ENCODE measurements at regions not wholly inside any gene's neighbourhood (a gene's known extent, or its start where the extent isn't known, plus 50 kb on each side); places are given as distances from the start of the nearest gene placed in this dataset.

- peak; percentile 87 for DNase-seq (ENCODE audit: extremely low spot score)
- ChIA-PET CTCF (interaction anchor here (0.6 to 1.7 kb wide), 7 partner anchors 10 to 355 kb away, joined by 3 to 11 read pairs (median 4); partner anchors contain the start of gene PPM1J), POLR2A (no interaction called here)
- TF ChIP-seq HDGF (IDR thresholded peaks at IDR 0.05; ENCODE audit: borderline replicate concordance) (0 out of 2 replicates have a peak, but pooled peaks have one; percentile 24), SP1 (IDR thresholded peaks at IDR 0.05) (no peak)
Measured at GRCh38 chr1:112808861-112809684, 93.9 kb upstream of the PPM1J start.

- TF ChIP-seq BHLHE40 (IDR thresholded peaks at IDR 0.05; ENCODE audit: borderline replicate concordance) (no peak), HDGF (IDR thresholded peaks at IDR 0.05; ENCODE audit: borderline replicate concordance) (no peak), L3MBTL2 (conservative IDR thresholded peaks at IDR 0.05) (no peak), ELF4 (IDR thresholded peaks at IDR 0.05) (no peak)
- CTCF ChIA-PET: interaction anchor here (1.7 kb wide), 1 partner anchor 235 kb away, joined by 5 read pairs; no protein-coding TSS in a partner anchor
- POLR2A ChIA-PET: no interaction called here
- no peak for DNase-seq (ENCODE audit: extremely low spot score)
Measured at GRCh38 chr1:112807999-112808398, 92.9 kb upstream of the PPM1J start.

- no peak for DNase-seq (ENCODE audit: extremely low spot score)
- no peak for TF ChIP-seq BHLHE40 (IDR thresholded peaks at IDR 0.05; ENCODE audit: borderline replicate concordance)
- no peak for TF ChIP-seq LEF1 (IDR thresholded peaks at IDR 0.05; ENCODE audit: borderline replicate concordance)
- no peak for TF ChIP-seq ARNT (IDR thresholded peaks at IDR 0.05)
- TF ChIP-seq FOXA1 (IDR thresholded peaks at IDR 0.05): no peak
- no peak for TF ChIP-seq PKNOX1 (IDR thresholded peaks at IDR 0.05)
- no peak for TF ChIP-seq FOXK2 (IDR thresholded peaks at IDR 0.05)
- no peak for TF ChIP-seq ELF4 (IDR thresholded peaks at IDR 0.05)
- no peak for TF ChIP-seq HDGF (IDR thresholded peaks at IDR 0.05; ENCODE audit: borderline replicate concordance)
- TF ChIP-seq NFRKB (IDR thresholded peaks at IDR 0.05): no peak
- no peak for TF ChIP-seq SP1 (IDR thresholded peaks at IDR 0.05)
- no peak for TF ChIP-seq SUZ12 (IDR thresholded peaks at IDR 0.05)
- TF ChIP-seq ZNF384 (IDR thresholded peaks at IDR 0.05): no peak
- TF ChIP-seq L3MBTL2 (conservative IDR thresholded peaks at IDR 0.05): no peak
- ChIA-PET CTCF (interaction anchor here (0.5 to 10.6 kb wide), 3 partner anchors 12 to 88 kb away, joined by 3 to 185 read pairs (median 4); partner anchors contain the start of gene PPM1J), POLR2A (interaction anchor here (0.5 kb wide), 1 partner anchor 9 kb away, joined by 3 read pairs; no protein-coding TSS in a partner anchor)
Measured at GRCh38 chr1:112807117-112807516, 92.0 kb upstream of the PPM1J start.

GRCh38 chr1:112806090-112806642, 91.0 kb upstream of the PPM1J start:
- POLR2A ChIA-PET: no interaction called here
- no peak for TF ChIP-seq FOXA1 (IDR thresholded peaks at IDR 0.05)
- TF ChIP-seq FOXM1 (IDR thresholded peaks at IDR 0.05; ENCODE audit: borderline replicate concordance): no peak
- TF ChIP-seq TARDBP (IDR thresholded peaks at IDR 0.05): no peak
- TF ChIP-seq FOXK2 (IDR thresholded peaks at IDR 0.05): no peak
- TF ChIP-seq PKNOX1 (IDR thresholded peaks at IDR 0.05): no peak
- TF ChIP-seq LEF1 (IDR thresholded peaks at IDR 0.05; ENCODE audit: borderline replicate concordance): no peak
- no peak for TF ChIP-seq SP1 (IDR thresholded peaks at IDR 0.05)
- TF ChIP-seq SUZ12 (IDR thresholded peaks at IDR 0.05): no peak
- TF ChIP-seq ZNF384 (IDR thresholded peaks at IDR 0.05): no peak
- no peak for TF ChIP-seq CTBP1 (IDR thresholded peaks at IDR 0.05; ENCODE audit: borderline replicate concordance)
- TF ChIP-seq ELF4 (IDR thresholded peaks at IDR 0.05): no peak
- TF ChIP-seq BHLHE40 (IDR thresholded peaks at IDR 0.05; ENCODE audit: borderline replicate concordance): no peak
- no peak for TF ChIP-seq L3MBTL2 (conservative IDR thresholded peaks at IDR 0.05)
- no peak for TF ChIP-seq HDGF (IDR thresholded peaks at IDR 0.05; ENCODE audit: borderline replicate concordance)
- CTCF ChIA-PET: interaction anchor here (1.2 to 10.6 kb wide), 2 partner anchors 13 to 87 kb away, joined by 3 to 185 read pairs; partner anchors contain the start of gene PPM1J
- DNase-seq (ENCODE audit: extremely low spot score): no peak

GRCh38 chr1:112805155-112805853, 90.2 kb upstream of the PPM1J start:
- CTCF ChIA-PET: interaction anchor here (1.3 to 10.6 kb wide), 2 partner anchors 86 to 148 kb away, joined by 3 to 185 read pairs; partner anchors contain the start of gene PPM1J
- TF ChIP-seq L3MBTL2 (conservative IDR thresholded peaks at IDR 0.05) (no peak), HDGF (IDR thresholded peaks at IDR 0.05; ENCODE audit: borderline replicate concordance) (no peak), PKNOX1 (IDR thresholded peaks at IDR 0.05) (no peak), ARNT (IDR thresholded peaks at IDR 0.05) (no peak), FOXM1 (IDR thresholded peaks at IDR 0.05; ENCODE audit: borderline replicate concordance) (no peak), CTBP1 (IDR thresholded peaks at IDR 0.05; ENCODE audit: borderline replicate concordance) (no peak), TARDBP (IDR thresholded peaks at IDR 0.05) (no peak), ELF4 (IDR thresholded peaks at IDR 0.05) (no peak), ZNF384 (IDR thresholded peaks at IDR 0.05) (no peak), NFRKB (IDR thresholded peaks at IDR 0.05) (no peak), FOXK2 (IDR thresholded peaks at IDR 0.05) (no peak), SP1 (IDR thresholded peaks at IDR 0.05) (no peak), SUZ12 (IDR thresholded peaks at IDR 0.05) (no peak), BHLHE40 (IDR thresholded peaks at IDR 0.05; ENCODE audit: borderline replicate concordance) (no peak), FOXA1 (IDR thresholded peaks at IDR 0.05) (no peak), LEF1 (IDR thresholded peaks at IDR 0.05; ENCODE audit: borderline replicate concordance) (no peak)
- POLR2A ChIA-PET: no interaction called here
- no peak for DNase-seq (ENCODE audit: extremely low spot score)

Data from HEK293T (cell line).